ENCODE measurements at regions not wholly inside any gene's neighbourhood (a gene's known extent, or its start where the extent isn't known, plus 50 kb on each side); places are given as distances from the start of the nearest gene placed in this dataset.

DNA sequence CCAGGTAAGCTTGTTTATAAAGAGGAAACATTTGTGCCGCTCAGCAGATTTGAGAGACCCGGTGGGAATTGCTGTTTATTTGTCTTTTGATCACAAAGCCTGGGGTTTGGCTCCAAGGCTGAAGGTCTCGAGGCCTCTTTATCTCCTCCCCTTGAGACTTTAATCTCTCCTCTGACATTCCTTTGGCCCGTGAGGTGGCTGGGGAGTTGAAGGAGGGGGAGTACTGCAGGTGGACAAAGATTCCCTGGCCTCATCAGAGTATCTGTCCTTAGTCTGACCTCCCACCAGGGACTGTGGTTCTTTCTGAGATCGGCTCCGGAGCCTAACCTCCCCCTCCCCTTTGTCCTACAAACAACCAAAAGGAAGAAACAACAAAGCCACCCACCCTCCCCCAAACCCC lies 216.5 kb downstream of the MID1IP1 start:
- Histone ChIP-seq H3K27ac (ENCODE audit: extremely low read depth, low read depth, low read length) (no peak overlapping the region), H3K4me3 (no peak overlapping the region), H4K20me1 (replicated peaks; ENCODE audit: control insufficient read depth, insufficient read depth, low read length) (no peaks in the 10 kb centered on the region), H3K4me1 (replicated peaks in 1 of 2; ENCODE audit: control insufficient read depth in 2 of 2, insufficient read depth in 2 of 2, low read length in 2 of 2) (no peaks in the 10 kb centered on the region), H3K36me3 (ENCODE audit: control insufficient read depth, insufficient read depth, low read length) (no peaks in the 10 kb centered on the region), H3K27me3 (ENCODE audit: control insufficient read depth in 2 of 2, insufficient read depth in 2 of 2, low read length in 2 of 2) (no peaks in the 10 kb centered on the region), H2AFZ (ENCODE audit: low read depth, low read length) (no peak overlapping the region), H3K9me1 (ENCODE audit: control insufficient read depth, insufficient read depth, low read length) (no peaks in the 10 kb centered on the region), H3K9me3 (replicated peaks; ENCODE audit: control insufficient read depth, insufficient read depth, low read depth, low read length) (no peaks in the 10 kb centered on the region), H3K79me2 (ENCODE audit: control insufficient read depth, insufficient read depth, low read length) (no peaks in the 10 kb centered on the region), H3K4me2 (ENCODE audit: insufficient read depth, low read length) (no peak overlapping the region), H3K9ac (ENCODE audit: insufficient read depth in 1 of 2, low read depth in 2 of 2, low read length in 2 of 2) (no peak overlapping the region)
- DNase-seq (ENCODE audit: extremely low read depth in 1 of 4, low spot score in 3 of 4), result no peak
- intact Hi-C loops (cut with micrococcal nuclease) (no loop called here), in situ Hi-C loops (cut with MboI) (no loop called here)
- ATAC-seq, result no peak
- BruUV-seq (replicated peaks), result no TSS peak
- 0% methylated on average over 4 of the region's 6 CpGs for WGBS (ENCODE audit: insufficient coverage, low coverage, missing lambda C conversion rate)
- TF ChIP-seq PHB (CRISPR knock-in tag; IDR thresholded peaks at IDR 0.05), result no peak
- no peak for TF ChIP-seq IRF2 (CRISPR knock-in tag; IDR thresholded peaks at IDR 0.05)
- no peak for TF ChIP-seq ZNF224 (CRISPR knock-in tag; IDR thresholded peaks at IDR 0.05)
- no peak for TF ChIP-seq ZNF778 (CRISPR knock-in tag; IDR thresholded peaks at IDR 0.05)
- no peak for TF ChIP-seq ZBTB43 (CRISPR knock-in tag; IDR thresholded peaks at IDR 0.05)
- TF ChIP-seq, protein P1, sequence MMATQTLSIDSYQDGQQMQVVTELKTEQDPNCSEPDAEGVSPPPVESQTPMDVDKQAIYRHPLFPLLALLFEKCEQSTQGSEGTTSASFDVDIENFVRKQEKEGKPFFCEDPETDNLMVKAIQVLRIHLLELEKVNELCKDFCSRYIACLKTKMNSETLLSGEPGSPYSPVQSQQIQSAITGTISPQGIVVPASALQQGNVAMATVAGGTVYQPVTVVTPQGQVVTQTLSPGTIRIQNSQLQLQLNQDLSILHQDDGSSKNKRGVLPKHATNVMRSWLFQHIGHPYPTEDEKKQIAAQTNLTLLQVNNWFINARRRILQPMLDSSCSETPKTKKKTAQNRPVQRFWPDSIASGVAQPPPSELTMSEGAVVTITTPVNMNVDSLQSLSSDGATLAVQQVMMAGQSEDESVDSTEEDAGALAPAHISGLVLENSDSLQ (IDR thresholded peaks at IDR 0.05), result no peak
- no peak for TF ChIP-seq E2F8 (IDR thresholded peaks at IDR 0.05; ENCODE audit: low read depth, partially characterized antibody)
- TF ChIP-seq ETV1 (tag; conservative IDR thresholded peaks at IDR 0.05; ENCODE audit: low read depth), result no peak
- TF ChIP-seq ZNF282 (CRISPR knock-in tag; IDR thresholded peaks at IDR 0.05), result no peak
- no peak for TF ChIP-seq ZNF384 (IDR thresholded peaks at IDR 0.05; ENCODE audit: low read depth, low read length)
- TF ChIP-seq TCF15 (CRISPR knock-in tag; IDR thresholded peaks at IDR 0.05), result no peak
- TF ChIP-seq IRF1 (CRISPR knock-in tag; IDR thresholded peaks at IDR 0.05; ENCODE audit: borderline replicate concordance), result no peak
- CTCF ChIA-PET (ENCODE audit: low intra/inter-chr PET ratio), result no interaction called here
- no peak for FAIRE-seq
- POLR2A ChIA-PET, result no interaction called here
